ENCODE measurements at regions not wholly inside any gene's neighbourhood (a gene's known extent, or its start where the extent isn't known, plus 50 kb on each side); places are given as distances from the start of the nearest gene placed in this dataset.

- TF ChIP-seq, protein P1, sequence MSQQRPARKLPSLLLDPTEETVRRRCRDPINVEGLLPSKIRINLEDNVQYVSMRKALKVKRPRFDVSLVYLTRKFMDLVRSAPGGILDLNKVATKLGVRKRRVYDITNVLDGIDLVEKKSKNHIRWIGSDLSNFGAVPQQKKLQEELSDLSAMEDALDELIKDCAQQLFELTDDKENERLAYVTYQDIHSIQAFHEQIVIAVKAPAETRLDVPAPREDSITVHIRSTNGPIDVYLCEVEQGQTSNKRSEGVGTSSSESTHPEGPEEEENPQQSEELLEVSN (IDR thresholded peaks at IDR 0.05), result no peak
- TF ChIP-seq USF2 (IDR thresholded peaks at IDR 0.05; ENCODE audit: low read length) (no peak), CTBP2 (IDR thresholded peaks at IDR 0.05; ENCODE audit: borderline replicate concordance, insufficient read depth, insufficient read length, low read length) (no peak), KDM5A (IDR thresholded peaks at IDR 0.05; ENCODE audit: low read length) (no peak), RAD21 (IDR thresholded peaks at IDR 0.05 in 1 of 2, conservative IDR thresholded peaks at IDR 0.05 in 1 of 2; ENCODE audit: low read depth in 2 of 2, low read length in 2 of 2) (no peak)
These were observed 102.7 kb upstream of the CPEB4 start (continued) for GRCh38 chr5:173785400-173785799.
